Stimulated activated CD4-positive, alpha-beta T cell treated with anti-CD3 and anti-CD28 coated beads, Interleukin-1b, Interleukin-23, amount 100 ng/mL, for 48 hours (primary cell): ENCODE measurements at regions not wholly inside any gene's neighbourhood (a gene's known extent, or its start where the extent isn't known, plus 50 kb on each side); places are given as distances from the start of the nearest gene placed in this dataset.

ENCODE experiments used
- DNase-seq: peaks from one replicate; pipeline ENCODE4 v3.0.0-alpha.2; 2020

DNA sequence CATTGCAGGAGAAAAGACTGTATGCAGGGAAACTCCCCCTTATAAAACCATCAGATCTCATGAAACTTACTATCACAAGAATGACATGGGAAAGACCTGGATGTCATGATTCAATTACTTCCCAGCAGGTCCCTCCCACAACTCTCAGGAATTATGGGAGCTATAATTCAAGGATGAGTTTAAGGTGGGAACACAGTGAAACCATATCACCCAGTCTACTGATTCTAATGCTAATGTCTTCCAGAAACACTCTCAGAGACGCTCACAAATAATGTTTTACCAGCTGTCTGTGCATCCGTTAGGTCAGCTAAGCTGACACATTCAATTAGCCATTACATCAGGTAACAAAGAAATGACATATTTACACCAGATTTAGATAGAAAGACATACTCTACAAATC, 637.9 kb downstream of the NLGN4Y start:
- DNase-seq = no peak

DNA sequence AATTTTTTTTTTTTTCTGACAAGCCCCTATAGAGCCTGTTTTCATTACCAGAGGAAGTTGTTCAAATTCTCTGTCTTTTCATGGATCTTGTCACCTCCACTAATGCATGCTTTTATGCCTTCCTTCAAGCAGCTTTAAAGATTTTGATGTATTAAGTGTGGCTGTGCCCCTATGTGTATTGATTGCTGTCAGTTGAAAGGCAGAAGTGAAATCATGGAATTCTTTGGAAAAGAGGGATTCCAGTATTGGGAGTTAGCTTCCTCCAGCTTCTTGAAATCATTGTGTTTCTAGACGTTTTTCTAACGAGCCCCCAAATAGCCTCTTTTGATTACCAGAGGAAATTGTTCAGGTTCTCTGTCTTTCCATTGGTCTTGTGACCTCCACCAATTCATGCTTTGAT, 655.6 kb downstream of the NLGN4Y start:
- DNase-seq = no peak

DNA sequence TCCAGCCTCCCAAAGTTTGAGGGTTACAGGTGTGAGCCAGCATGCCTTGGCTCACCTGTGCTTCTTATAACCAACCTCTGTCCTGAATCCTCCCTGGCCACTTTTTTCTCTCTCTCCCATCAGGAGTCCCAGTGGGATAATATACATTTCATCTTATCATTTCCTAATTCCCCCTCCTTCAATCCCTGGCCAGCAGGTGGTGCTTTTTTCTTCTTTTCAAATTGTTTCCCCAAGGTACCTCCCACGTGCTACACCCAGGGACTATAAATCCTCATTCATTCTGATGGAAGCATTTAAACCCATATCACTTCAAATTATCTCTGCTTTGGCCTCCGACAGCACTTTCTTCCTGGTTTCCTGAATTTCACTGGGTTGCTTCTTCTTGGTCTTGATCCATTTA, 704.7 kb downstream of the NLGN4Y start:
- no peak for DNase-seq

DNA sequence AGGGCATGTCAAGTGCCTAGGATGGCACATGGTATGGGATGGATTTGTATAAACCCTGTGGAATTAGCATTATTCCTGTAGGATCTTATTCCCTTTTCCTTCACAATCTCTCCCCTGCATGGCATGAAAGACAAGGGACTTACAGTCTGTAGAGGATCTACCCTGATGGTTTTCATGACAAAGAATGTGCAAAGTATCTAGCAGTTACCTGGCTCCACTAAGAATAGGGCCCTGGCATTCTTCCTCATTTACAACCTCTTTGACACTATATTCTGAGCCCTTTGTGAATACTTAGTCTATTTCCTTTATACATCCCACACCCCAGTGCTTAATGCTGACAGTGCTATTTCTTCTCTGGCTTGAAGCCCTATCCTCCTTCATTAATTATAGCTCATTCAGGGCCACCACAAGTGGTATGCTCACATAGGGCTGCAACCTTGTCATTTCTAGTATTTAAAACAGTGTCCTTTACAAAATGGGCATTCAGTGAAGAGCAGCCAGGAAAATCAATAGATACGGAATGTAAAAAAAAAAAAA, 715.3 kb downstream of the NLGN4Y start:
- DNase-seq = no peak

DNA sequence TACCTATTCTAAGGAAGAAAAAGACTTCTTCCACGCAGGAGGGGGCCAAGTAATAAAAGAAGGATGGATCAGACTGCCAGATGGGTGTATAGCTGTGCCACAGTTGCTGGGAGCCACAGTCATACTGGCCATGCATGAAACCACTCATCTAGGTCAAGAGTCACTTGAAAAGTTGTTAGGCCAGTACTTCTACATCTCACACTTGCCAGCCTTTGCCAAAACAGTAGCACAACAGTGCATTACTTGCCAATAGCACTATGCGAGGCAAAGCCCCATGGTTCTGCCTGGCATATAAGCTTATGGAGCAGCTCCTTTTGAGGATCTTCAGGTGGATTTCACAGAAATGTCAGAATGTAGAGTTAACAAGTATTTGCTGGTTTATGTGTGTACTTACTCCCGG, 735.0 kb downstream of the NLGN4Y start:
- no peak for DNase-seq

DNA sequence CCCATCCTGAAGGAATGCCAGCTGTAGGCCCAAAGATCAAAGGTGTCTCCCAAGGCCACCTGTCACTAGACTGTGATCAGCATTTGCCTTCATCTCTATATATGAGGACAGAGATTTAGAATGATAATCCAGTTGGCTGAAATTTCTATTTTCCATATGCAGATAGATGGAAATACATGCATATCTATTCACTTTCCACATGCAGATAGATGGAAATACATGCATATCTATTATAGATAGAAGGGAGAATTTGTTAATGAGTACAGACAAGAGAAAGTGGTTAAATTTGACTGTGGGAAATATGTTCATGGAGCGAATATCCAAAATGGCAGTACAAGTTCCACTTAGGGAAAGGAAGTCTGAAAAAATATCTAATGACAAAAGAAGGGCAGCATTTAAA, 762.2 kb downstream of the NLGN4Y start:
- DNase-seq = no peak

DNA sequence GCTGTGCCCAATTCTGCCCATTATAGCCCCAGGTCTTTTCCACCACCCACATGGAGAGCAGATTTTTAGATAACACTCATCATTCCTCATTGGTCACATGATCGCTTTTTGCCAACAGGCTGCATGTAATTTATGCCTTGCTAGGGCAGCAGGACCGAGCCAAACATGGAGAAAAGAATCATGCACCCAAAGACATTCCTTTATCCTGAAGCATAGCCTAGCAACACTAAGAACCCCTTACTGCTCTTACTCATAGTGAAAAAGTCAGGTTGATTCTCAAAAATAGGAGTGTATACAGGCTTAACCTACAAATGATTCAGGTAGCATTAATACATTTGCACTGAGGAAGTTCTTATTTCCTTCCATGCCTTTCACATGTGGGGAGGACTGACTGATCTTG, 765.5 kb downstream of the NLGN4Y start:
- no peak for DNase-seq

DNA sequence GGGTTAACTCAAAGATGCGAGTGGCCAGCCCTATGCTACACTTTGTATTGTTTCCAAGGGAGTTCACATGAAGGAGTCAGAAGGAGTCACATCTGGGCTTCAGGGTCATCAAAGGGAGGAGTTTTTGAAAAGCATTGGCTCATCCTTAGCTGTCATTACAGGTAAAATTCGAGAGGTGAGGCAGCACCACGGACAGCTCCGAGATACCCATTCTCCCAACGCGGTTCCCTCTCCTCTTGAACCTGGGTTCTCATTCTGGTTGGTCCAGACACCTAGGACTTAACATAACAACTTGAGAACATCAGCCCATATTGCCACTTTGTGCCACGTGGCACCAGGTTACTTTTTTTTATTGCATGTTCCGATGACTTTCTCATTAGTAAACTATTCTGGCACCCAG, 768.6 kb downstream of the NLGN4Y start:
- DNase-seq = no peak

DNA sequence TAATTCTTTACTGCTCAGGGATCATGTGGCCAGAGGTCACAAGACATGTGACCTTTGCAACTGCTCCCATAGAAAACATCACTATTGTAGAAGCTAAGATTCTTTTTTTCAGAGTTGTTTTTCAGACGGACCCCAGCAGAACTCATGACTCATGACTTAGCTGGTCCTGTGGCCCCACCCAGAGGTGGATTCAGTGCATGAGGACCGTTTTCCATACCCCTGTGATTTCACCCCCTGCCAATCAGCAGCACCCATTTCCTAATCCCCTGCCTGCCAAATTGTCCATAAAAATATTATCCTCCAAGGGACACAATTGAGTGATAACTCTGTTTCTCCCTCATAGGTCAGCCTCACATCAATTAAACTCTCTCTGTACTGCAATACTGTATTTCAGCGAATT, 777.5 kb downstream of the NLGN4Y start:
- DNase-seq = no peak

DNA sequence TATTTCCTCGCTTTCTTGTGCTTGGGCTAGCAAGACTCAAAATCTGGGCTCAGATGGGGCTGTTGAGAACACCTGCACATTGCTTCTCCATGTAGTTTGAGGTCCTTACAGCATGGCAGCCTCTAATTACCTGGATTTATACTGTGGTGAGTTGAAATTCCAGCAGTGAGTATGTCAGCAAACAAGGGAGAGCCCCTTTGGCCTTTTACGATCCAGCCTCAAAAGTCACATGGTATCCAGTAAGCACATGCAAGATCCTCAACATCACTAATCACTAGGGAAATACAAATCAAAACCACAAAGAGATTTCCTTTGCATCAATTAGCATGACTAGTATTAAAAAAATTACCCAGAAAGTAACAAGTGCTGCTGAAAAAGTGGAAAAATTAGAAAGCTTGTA, 787.8 kb downstream of the NLGN4Y start:
- no peak for DNase-seq

DNA sequence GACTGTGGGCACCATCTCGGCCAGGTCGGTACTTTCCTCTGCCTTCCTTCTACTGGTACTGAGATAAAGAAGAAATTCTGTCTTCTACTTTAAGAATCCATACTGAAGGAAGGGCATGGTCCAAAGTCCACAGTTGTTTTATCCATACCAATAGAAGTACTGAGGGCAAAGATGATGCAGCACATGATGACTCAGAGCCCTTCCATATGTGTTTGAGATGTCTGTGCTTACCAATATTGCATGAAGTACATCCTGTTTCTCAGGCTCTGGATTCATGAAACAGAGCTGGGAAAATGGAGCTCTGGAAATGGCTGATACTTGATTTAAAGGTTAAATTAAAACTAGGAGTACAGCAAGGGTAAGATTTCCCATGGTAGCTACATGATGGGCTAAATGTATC, 799.9 kb downstream of the NLGN4Y start:
- DNase-seq = no peak

DNA sequence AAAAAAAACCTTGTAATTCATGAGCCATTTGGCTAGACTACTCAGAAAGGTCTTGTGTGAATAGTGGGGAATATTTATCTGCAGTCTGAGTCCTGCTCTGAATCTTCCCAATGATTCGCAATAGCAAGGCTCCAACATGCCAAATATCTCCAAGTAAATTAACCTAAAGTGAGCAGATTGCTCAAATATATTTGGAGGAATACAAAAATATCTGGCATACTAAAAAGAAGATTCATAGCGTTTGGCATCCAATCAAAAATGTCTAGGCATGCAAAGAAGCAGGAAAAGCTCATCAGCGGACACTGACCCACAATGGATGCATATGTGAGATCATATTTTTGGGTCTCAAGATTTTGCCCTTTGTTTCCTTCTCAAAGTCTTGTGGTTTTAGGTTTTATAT, 800.9 kb downstream of the NLGN4Y start:
- DNase-seq = no peak

DNA sequence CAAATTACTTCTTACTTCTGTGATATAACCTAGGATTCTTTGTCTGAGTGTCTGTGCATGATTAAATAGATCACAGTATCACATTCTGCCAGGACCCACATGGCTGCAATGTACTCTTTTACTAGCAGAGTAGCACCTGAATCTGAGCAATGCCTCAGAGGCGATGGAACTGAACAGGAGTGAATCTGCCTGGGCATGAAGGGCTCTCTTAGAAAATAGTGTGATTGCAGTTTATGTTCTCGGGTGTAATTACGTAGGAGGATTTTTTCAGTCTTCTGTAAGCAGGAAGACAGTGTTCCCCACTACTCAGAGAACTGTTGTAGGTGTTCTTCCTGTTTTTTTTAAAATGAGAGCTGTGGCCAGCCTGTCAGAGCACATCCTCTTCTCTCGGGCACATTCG, 802.3 kb downstream of the NLGN4Y start:
- no peak for DNase-seq

DNA sequence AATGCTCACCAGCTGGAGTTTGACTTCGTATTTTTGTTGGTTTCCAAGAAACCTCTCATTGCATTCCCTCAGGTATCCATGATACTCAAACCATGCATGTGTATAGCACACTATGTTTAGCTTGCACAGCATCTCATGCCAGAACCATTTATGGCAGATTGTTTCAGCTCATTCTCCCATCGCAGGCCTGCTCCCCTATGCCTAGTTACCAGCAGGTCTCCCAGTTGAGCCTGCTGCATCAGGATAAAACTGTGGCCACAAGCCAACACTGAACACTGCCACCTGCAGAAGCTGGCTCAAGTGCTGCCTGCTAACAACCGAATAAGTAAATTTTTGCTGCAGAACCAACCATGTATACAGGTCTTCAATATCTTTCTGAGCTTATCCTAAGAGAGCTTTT, 804.5 kb downstream of the NLGN4Y start:
- DNase-seq = no peak

DNA sequence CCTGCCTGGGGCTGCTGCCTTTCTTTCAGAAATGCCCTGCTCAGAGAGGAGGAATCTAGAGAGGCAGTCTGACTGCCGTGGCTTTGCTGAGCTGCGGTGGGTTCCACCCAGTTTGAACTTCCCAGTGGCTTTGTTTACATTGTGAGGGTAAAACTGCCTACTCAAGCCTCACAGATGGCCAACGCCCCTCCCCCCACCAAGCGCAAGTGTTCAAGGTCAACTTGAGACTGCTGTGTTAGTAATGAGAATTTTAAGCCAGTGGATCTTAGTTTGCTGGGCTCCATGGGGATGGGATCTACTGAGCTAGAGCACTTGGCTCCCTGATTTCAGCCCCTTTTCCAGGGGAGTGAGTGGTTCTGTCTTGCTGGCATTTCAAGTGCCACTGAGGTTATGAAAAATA, 819.2 kb downstream of the NLGN4Y start:
- DNase-seq = no peak

DNA sequence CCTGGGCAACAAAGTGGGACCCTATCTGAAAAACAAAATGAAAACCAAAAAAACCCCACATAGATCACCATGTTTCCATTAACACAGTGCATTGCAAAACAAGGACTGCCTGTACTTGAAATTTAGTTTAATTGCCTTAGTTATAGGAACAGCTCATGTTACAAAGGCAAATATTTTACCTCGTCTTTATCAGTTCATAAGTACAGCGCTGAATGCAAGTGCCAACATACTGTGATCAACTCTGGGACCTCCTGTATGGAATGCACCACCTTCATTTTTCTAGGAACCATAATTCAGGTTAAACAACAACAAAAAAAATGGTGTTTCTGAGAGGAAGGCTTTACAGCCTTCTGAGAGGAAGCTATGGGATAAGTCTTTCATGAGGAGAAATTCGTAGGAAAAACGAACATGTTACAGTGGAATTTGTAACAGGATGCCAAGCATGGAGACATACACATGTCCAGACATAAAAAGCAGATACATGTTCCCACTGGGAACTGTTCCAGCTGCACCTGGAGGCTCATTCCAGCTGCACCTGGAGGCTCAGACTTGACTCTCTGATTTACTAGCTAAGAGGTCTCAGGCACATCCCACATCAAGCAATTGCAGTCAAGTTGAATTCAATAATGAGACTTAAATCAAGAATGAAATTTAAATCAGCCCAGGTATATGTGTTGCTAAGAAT, 821.3 kb downstream of the NLGN4Y start:
- DNase-seq = no peak

DNA sequence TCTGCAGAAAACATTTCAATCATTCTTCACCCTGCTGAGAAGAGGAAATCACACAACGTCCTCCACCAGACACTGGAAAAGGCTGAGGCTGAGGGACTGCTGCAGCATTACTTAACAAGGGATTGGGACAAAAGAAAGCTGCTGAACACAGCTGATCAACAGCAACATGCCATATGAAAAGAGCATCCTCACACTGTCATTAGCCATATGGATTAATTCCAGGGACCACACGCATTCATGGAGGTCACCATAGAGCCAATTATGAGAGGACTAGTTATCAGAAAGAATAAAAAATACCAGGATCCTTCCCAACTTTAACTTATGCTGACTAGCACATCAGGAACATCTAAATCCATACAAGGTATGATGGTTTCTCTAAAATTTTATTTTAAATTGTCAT, 825.0 kb downstream of the NLGN4Y start:
- DNase-seq = no peak

DNA sequence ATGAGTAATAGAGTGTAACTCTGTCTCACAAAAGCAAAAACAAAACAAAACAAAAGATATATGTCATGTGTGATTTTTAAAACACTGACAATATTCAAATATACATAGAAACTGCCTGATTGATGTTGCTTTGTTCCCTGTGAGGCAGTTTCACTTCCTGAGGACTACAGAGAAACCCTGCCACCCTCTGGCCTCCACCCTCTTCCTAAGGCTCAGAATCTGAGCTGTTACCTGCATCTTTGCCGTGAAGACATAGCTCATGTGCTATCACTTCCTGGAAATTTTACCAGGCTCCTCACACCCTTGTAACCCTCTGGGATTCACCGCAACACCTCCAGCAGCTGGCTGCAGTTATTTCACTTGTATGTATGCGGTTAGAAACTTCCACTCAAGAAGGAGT, 831.0 kb downstream of the NLGN4Y start:
- DNase-seq = no peak

DNA sequence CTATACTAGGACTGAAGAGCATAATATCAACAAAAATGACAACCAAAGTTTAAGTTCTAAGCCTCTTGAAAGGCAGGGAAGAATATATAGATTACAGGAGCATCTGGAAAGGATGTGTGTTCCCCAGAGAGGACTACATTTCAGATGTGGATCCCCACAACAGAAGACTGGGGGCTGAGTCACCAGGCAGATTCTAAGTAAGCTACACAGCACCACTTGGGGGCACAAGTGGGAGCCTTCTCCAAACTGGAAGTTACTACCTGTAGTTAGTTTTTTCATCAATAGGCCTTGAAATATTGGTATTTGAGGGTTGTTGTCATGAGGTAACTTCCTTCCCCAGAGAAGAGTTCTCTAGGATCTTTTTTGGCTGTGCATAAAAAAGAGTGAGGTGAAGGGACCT, 836.1 kb downstream of the NLGN4Y start:
- no peak for DNase-seq

DNA sequence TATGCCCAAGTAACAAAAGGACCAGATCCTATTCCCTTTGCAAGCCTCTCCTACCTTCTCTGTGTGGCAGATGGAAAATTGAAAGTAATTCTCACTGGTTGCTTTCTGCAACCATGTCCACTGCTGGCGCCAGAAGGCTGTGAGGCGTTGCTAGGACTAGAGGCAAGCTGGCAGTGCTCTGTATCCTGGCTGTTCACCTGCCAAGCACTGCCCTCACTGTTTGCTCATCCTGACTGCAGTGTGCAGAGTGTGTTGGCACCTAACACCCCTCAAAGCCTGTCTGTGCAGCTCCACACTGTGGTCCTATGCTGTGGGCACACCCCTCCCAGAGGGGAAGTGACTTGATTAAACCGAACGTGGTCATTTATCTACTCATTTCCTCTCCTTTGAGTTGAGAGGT, 840.7 kb downstream of the NLGN4Y start:
- DNase-seq = no peak

DNA sequence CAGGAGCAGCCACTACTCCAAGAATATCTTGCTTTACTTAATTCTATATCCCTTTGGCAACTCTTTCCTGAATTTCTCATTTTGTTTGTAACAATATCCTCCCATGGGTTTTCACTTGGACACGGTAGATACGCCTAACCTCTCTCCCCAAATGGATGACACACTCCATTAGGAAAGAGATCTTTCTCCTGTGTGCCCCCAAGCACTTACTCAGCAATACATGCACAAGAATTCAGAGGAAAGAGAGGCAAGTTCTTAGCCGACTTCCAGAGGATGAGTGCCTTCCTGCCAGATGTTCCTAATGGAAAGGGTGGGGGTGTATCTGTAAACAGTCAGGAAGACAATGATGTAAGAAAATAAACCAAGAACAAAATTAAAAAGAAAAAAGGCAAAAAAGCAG, 844.5 kb downstream of the NLGN4Y start:
- DNase-seq = no peak

DNA sequence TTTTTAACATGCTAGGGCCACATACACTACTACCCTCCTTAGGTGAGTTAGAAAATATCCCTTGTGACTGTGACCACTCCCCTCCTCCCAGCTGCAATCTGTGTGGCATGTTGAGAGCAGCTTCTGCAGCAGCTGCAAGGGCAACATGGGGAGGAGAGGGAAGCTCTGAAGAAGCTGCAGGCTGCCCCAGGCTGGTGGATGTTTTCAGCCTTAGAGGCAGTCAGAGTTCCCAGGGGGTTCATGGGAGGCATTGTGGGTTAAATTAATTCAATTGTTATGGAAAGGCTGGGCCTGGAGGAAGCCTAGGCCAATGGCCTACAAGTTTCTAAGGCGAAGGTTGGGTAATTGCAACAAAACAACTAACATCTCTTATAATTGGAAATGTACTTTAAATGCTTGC, 860.8 kb downstream of the NLGN4Y start:
- no peak for DNase-seq

DNA sequence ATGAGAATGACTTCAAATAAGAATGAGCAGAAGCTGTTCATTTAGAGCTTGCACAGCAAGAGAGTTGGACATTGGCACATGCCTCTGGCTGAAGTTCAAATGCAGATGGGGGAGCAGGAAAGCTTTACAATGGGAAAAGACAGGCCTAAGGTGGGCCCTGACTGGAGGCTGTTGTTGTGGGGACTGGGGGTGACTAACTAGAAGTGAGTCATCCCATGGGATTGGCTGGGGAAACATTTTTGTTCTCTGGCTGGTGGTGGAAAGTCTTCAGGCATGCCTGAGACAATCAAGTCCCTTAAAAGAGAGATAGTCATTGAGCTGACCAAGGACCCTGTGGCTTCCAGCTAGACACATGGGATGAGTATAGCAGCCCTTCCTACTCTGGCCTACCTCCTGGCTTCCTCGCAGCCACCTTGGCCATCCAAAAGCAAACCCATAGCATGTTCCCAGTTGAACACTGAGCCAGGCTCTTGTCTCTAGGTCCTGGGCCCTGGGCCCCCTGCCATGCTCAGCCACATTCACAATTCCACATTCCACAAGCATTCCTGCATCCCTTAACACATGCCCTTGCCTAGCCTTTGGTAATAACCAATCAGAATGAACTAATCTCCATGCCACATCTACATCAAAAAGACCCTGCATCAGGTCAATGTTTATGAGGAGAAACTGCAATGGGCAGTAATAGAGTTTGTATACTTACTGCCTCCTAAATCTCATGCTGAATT, 873.4 kb downstream of the NLGN4Y start:
- DNase-seq = no peak

DNA sequence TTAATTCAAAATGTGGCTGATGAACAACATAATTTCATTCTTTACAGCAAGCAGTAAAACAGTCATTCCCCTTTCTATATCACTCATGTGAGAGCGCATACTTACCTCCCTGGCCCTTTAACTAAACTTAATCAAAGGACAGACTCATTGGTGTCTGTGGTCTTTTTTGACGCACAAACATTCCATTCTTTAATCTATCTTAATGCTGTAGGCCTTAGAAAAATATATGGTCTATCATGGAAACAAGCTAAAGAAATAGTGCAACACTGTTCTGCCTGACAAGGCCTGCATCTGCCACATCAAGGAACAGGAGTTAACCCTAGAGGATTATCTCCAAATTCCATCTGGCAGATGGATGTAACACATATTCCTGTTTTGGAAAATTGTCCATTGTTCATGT, 878.1 kb downstream of the NLGN4Y start:
- no peak for DNase-seq

DNA sequence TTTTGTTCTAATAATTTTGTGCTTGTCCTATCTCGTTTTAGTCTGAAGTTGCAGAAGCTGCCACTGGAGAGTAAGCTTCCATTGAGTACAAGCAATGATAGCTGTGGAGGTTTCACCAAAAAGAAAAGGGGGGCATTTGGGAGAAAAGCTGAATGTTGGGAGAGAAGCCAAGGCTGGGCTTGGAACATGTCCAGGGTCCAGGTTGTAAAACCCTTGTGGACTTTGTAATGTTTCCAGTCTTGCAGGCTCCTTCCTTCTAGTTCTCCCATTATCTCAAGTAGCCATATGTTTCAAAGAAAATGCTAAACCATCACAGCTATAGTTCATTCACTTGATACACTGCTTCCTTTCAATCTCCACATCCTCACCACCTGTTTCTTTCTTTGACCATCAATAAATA, 880.2 kb downstream of the NLGN4Y start:
- no peak for DNase-seq
